ENCODE measurements at regions not wholly inside any gene's neighbourhood (a gene's known extent, or its start where the extent isn't known, plus 50 kb on each side); places are given as distances from the start of the nearest gene placed in this dataset.

GRCh38 chr6:6402591-6402990, 82.1 kb upstream of the F13A1 start (continued):
- TF ChIP-seq NFATC4 (CRISPR knock-in tag; IDR thresholded peaks at IDR 0.05), result no peak

- H3K4me1 Mint-ChIP-seq, result peaks cover 7% of the 10 kb centered on the region
- no peak for ATAC-seq
- ChIA-PET CTCF (no interaction called here), POLR2A (no interaction called here)
- no peaks in the 10 kb centered on the region for H3K27me3 Mint-ChIP-seq (ENCODE audit: low read depth)
- H3K36me3 Mint-ChIP-seq, result no peaks in the 10 kb centered on the region
- no peak for TF ChIP-seq MXD4 (CRISPR knock-in tag; IDR thresholded peaks at IDR 0.05; ENCODE audit: borderline replicate concordance)
- no peak for TF ChIP-seq ZNF121 (CRISPR knock-in tag; IDR thresholded peaks at IDR 0.05)
- TF ChIP-seq TEAD4 (CRISPR knock-in tag; IDR thresholded peaks at IDR 0.05), result no peak
- TF ChIP-seq CTCF (IDR thresholded peaks at IDR 0.05), result no peak
- TF ChIP-seq CREB1 (CRISPR knock-in tag; IDR thresholded peaks at IDR 0.05), result no peak
- no peak for TF ChIP-seq ATF6 (CRISPR knock-in tag; IDR thresholded peaks at IDR 0.05)
- no peak for TF ChIP-seq ZBTB21 (CRISPR knock-in tag; IDR thresholded peaks at IDR 0.05; ENCODE audit: borderline replicate concordance)
- no peak for TF ChIP-seq STAT6 (CRISPR knock-in tag; conservative IDR thresholded peaks at IDR 0.05; ENCODE audit: low read depth)
- no peak for TF ChIP-seq AR (CRISPR knock-in tag; IDR thresholded peaks at IDR 0.05)
- no peak for TF ChIP-seq SMAD4 (CRISPR knock-in tag; IDR thresholded peaks at IDR 0.05)
- TF ChIP-seq MAX (CRISPR knock-in tag; IDR thresholded peaks at IDR 0.05), result no peak
- no peak for TF ChIP-seq PREB (CRISPR knock-in tag; IDR thresholded peaks at IDR 0.05; ENCODE audit: borderline replicate concordance)
- TF ChIP-seq ZNF416 (CRISPR knock-in tag; IDR thresholded peaks at IDR 0.05), result no peak
- no peak overlapping the region for H3K4me3 Mint-ChIP-seq
- H3K27ac Mint-ChIP-seq, result no peak overlapping the region
- DNase-seq (ENCODE audit: low spot score), result no peak
- no peaks in the 10 kb centered on the region for H3K9me3 Mint-ChIP-seq
Measured at GRCh38 chr6:6405031-6405430, 84.6 kb upstream of the F13A1 start.
